KMS-11 (cell line): ENCODE measurements at regions not wholly inside any gene's neighbourhood (a gene's known extent, or its start where the extent isn't known, plus 50 kb on each side); places are given as distances from the start of the nearest gene placed in this dataset.
"Not testable (repeated sequence)": the region's sequence is repeated elsewhere in the genome, so short reads cannot be mapped to it uniquely, and the experiment has no call there.

Experiments used
- H2AFZ ChIP-seq: fragments of 200-600 bp; sonication (generic); 2 replicates; pipeline ENCODE4 v1.6.1; 2016; ENCODE audit warnings: antibody characterized with exemption, mixed run types, low read depth
- H3K27ac ChIP-seq: fragments of 200-600 bp; sonication (generic); 2 replicates; pipeline ENCODE4 v1.6.1; 2016; ENCODE audit warnings: mild to moderate bottlenecking, mixed run types
- H3K27me3 ChIP-seq: fragments of 200-600 bp; sonication (generic); 2 replicates; pipeline ENCODE4 v1.6.1; 2017; ENCODE audit warnings: mild to moderate bottlenecking, low read depth, mixed run types, moderate library complexity; ENCODE audit not compliant: insufficient read depth
- H3K36me3 ChIP-seq: fragments of 200-600 bp; sonication (generic); 2 replicates; pipeline ENCODE4 v1.6.1; 2017; ENCODE audit warnings: mild to moderate bottlenecking, mixed run types; ENCODE audit not compliant: insufficient read depth
- H3K4me1 ChIP-seq: fragments of 200-600 bp; sonication (generic); 2 replicates; pipeline ENCODE4 v1.6.1; 2016; ENCODE audit warnings: mild to moderate bottlenecking, low read depth, mixed run types; ENCODE audit not compliant: poor library complexity, severe bottlenecking
- H3K4me2 ChIP-seq: fragments of 200-600 bp; sonication (generic); 2 replicates; pipeline ENCODE4 v1.7.0; 2016; ENCODE audit warnings: mild to moderate bottlenecking, mixed run types
- H3K4me3 ChIP-seq: fragments of 200-600 bp; sonication (generic); IDR thresholded peaks from 2 replicates; pipeline ENCODE4 v1.6.1; 2017; ENCODE audit warnings: low read depth, low read length, mixed read lengths; ENCODE audit not compliant: insufficient read depth
- H3K79me2 ChIP-seq: fragments of 200-600 bp; sonication (generic); 2 replicates; pipeline ENCODE4 v1.6.1; 2016; ENCODE audit warnings: low read depth, mixed run types; ENCODE audit not compliant: insufficient read depth
- H3K9ac ChIP-seq: fragments of 200-600 bp; sonication (generic); 2 replicates; pipeline ENCODE4 v1.6.1; 2016; ENCODE audit warnings: mild to moderate bottlenecking, mixed run types
- H4K20me1 ChIP-seq: fragments of 200-600 bp; sonication (generic); 2 replicates; pipeline ENCODE4 v1.6.1; 2016; ENCODE audit warnings: mild to moderate bottlenecking, mixed run types; ENCODE audit not compliant: insufficient read depth
- CTCF ChIP-seq: fragments of 200-600 bp; sonication (generic); conservative IDR thresholded peaks from 2 replicates; pipeline ENCODE4 v1.6.1; 2017; ENCODE audit warnings: low read depth, mild to moderate bottlenecking, antibody characterized with exemption, low read length, moderate library complexity, mixed read lengths

- H2AFZ ChIP-seq, result no peak overlapping the region
- H3K36me3 ChIP-seq, result no peaks in the 10 kb centered on the region
- no peaks in the 10 kb centered on the region for H3K79me2 ChIP-seq
- no peaks in the 10 kb centered on the region for H3K27me3 ChIP-seq
- H3K27ac ChIP-seq, result no peak overlapping the region
- H3K4me1 ChIP-seq, result no peaks in the 10 kb centered on the region
- H3K4me2 ChIP-seq, result no peak overlapping the region
- no peak for TF ChIP-seq CTCF
- no peak overlapping the region for H3K4me3 ChIP-seq
- no peak overlapping the region for H3K9ac ChIP-seq
- no peaks in the 10 kb centered on the region for H4K20me1 ChIP-seq
Measured at GRCh38 chr4:72875545-72875944, 194.0 kb downstream of the COX18 start.

- no peak for TF ChIP-seq CTCF
- no peak overlapping the region for H3K4me3 ChIP-seq
- H3K9ac ChIP-seq, result no peak overlapping the region
- no peaks in the 10 kb centered on the region for H3K36me3 ChIP-seq
- no peaks in the 10 kb centered on the region for H3K79me2 ChIP-seq
- no peak overlapping the region for H3K4me2 ChIP-seq
- no peak overlapping the region for H3K27ac ChIP-seq
- no peaks in the 10 kb centered on the region for H3K4me1 ChIP-seq
- H3K27me3 ChIP-seq, result no peaks in the 10 kb centered on the region
- no peak overlapping the region for H2AFZ ChIP-seq
- H4K20me1 ChIP-seq, result no peaks in the 10 kb centered on the region
Measured at GRCh38 chr4:72875138-72875537, 194.4 kb downstream of the COX18 start.

GRCh38 chr4:72864898-72865297, 204.6 kb downstream of the COX18 start:
- TF ChIP-seq CTCF, result no peak
- no peaks in the 10 kb centered on the region for H3K27me3 ChIP-seq
- no peaks in the 10 kb centered on the region for H4K20me1 ChIP-seq
- no peak overlapping the region for H3K9ac ChIP-seq
- no peaks in the 10 kb centered on the region for H3K36me3 ChIP-seq
- H3K4me3 ChIP-seq, result no peak overlapping the region
- no peaks in the 10 kb centered on the region for H3K4me1 ChIP-seq
- no peak overlapping the region for H3K4me2 ChIP-seq
- H3K27ac ChIP-seq, result no peak overlapping the region
- no peak overlapping the region for H2AFZ ChIP-seq
- H3K79me2 ChIP-seq, result no peaks in the 10 kb centered on the region

- H3K4me3 ChIP-seq, H2AFZ ChIP-seq, H4K20me1 ChIP-seq, H3K36me3 ChIP-seq, H3K27ac ChIP-seq, H3K4me2 ChIP-seq, H3K9ac ChIP-seq, H3K27me3 ChIP-seq, H3K4me1 ChIP-seq, H3K79me2 ChIP-seq: not testable (repeated sequence)
Measured at GRCh38 chr4:72864277-72864676, 205.2 kb downstream of the COX18 start.

GRCh38 chr4:72860766-72861165, 208.8 kb downstream of the COX18 start:
- Histone ChIP-seq H3K4me3 (no peak overlapping the region), H3K9ac (no peak overlapping the region), H3K36me3 (no peaks in the 10 kb centered on the region), H2AFZ (no peak overlapping the region), H3K4me1 (no peaks in the 10 kb centered on the region), H3K27ac (no peak overlapping the region), H4K20me1 (no peaks in the 10 kb centered on the region), H3K27me3 (no peaks in the 10 kb centered on the region), H3K4me2 (no peak overlapping the region), H3K79me2 (no peaks in the 10 kb centered on the region)
- TF ChIP-seq CTCF, result no peak
